GM12874 (cell line): ENCODE measurements at regions not wholly inside any gene's neighbourhood (a gene's known extent, or its start where the extent isn't known, plus 50 kb on each side); places are given as distances from the start of the nearest gene placed in this dataset.

Experiments used
- TF ChIP-seq, protein P1 (sequence below): IDR thresholded peaks from 2 replicates; pipeline ENCODE4 v1.5.1; 2011; ENCODE audit warnings: low read depth, mild to moderate bottlenecking, control low read depth, low read length, moderate library complexity; ENCODE audit not compliant: insufficient read depth

DNA sequence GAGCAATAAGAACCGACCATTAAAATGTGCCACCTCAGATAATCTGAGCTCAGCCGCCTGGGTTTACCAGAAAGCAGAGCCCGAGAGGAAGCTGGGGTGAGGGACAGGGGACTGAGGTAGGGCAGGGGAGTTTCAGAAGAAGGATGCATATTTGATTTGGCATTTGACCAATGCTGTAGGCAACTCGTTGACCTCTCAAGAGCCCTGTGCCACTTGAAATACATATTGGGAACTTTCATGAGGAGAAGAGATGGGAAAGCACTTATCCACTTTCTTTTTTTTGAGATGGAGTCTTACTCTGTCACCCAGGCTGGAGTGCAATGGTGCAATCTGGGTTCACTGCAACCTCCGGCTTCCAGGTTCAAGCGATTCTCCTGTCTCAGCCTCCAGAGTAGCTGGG, 148.4 kb upstream of the SPRED2 start:
- TF ChIP-seq, protein P1, sequence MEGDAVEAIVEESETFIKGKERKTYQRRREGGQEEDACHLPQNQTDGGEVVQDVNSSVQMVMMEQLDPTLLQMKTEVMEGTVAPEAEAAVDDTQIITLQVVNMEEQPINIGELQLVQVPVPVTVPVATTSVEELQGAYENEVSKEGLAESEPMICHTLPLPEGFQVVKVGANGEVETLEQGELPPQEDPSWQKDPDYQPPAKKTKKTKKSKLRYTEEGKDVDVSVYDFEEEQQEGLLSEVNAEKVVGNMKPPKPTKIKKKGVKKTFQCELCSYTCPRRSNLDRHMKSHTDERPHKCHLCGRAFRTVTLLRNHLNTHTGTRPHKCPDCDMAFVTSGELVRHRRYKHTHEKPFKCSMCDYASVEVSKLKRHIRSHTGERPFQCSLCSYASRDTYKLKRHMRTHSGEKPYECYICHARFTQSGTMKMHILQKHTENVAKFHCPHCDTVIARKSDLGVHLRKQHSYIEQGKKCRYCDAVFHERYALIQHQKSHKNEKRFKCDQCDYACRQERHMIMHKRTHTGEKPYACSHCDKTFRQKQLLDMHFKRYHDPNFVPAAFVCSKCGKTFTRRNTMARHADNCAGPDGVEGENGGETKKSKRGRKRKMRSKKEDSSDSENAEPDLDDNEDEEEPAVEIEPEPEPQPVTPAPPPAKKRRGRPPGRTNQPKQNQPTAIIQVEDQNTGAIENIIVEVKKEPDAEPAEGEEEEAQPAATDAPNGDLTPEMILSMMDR = no peak

DNA sequence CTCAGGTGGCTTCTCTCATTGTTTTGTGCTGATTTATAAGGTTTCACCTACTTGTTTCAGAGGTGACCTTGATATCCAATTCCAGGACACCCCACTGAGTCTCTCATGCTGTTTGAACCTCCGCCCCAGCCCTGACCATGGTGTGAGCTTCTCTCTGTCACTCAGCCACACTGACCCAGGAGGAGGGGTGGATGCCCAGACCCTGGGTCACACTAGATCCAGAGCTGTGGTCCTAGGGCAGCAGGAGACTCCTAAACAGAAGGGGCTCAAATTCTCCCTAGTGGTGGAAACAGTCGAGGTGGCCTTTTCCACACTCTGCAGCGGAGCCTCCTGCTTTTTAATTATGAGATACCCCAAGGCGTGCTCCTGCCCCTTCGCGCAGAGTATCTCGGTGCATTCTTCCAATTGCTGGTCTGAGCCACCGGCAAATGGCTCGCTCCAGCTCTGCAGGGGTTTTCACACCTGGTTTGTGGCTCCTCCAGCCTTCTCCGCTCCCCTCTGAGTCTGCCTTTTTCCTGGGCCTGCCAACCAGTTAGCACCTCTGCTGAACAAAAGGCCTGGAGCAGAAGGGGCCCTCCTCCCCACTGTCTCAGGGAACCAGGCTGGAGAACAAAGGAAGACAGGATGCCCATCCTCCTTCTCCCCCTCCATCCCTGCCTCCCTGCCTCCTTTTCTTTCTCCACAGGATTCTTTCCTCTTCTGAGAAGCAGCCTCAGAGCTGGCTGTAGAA, 147.3 kb upstream of the SPRED2 start:
- TF ChIP-seq, protein P1 = no peak

DNA sequence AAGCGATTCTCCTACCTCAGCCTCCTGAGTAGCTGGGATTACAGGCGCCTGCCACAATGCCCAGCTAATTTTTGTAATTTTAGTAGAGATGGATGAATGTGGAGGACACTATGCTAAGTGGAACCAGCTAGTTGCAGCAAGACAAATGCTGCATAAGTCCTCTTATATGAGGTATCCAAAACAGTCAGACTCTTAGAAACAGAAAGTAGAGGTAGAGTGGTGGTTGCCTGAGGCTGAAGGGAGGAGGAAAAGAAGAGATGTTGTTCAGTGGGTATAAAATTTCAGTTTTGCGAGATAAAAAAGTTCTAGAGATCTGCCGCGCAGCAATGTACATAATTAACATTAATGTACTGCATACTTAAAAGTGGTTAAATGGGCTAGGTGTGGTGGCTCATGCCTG, 145.3 kb upstream of the SPRED2 start:
- TF ChIP-seq, protein P1 = no peak

DNA sequence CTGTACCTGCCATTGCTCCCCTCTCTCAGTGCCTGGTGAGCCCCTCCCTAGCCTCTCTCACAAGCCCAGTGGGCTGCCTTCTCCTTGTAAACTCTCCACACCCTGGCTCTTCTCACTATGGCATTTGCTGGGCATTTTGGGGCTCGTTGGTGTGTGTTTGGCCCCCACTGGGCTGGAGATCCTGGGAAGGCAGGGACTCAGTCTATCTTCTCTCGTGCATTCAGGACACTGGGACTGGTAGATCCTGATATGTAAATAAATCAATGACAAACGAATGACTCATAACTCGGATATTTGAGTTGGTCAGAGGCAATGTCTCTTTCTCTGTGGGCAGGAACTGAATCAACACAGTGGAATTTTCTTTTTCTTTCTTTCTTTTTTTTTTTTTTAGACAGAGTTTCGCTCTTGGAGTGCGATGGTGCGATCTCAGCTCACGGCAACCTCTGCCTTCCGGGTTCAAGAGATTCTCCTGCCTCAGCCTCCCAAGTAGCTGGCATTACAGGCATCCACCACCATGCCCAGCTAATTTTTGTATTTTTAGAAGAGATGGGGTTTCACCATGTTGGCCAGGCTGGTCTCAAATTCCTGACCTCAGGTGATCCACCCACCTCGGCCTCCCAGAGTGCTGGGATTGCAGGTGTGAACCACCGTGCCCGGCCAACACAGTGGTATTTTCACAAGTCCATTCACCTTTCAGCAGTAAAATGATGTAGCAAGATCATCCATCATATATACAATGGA, 144.6 kb upstream of the SPRED2 start:
- TF ChIP-seq, protein P1 = no peak

DNA sequence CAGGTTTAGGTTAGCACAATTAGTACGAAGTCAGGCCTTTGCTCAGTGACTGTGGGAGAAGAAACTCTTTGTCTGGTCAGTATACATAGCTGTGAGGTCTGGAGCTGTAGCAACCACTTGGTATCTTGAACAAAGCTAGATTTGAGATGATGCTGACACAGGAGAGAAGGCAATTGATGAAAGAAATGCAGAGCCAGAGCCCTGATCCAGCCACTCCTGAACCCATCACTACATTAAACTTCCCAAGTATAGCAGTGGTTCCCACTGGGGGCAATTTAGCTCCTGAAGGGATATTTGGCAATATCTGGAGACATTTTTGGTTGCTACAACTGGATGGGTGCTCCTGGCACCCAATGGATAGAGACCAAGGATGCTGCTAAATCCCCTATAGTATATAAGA, 143.9 kb upstream of the SPRED2 start:
- TF ChIP-seq, protein P1 = no peak

DNA sequence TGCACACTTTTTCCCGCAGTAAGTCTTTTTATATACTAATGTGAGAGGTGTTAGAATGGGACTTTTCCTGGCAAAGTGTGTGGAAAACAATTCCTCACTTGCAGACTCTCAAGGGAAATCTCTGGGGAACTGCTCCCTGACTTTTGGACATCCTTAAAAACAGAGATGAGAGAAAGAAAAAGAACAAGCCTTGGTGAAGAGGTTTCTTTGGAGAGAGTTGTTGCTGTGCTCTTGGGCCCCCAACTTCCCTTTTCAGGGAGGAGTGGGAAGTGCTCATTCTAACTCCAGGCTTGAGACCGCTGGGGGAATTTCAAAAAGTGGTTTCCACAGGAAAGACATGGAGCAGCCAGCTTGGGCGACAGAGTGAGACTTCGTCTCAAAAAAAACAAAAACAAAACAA, 142.6 kb upstream of the SPRED2 start:
- TF ChIP-seq, protein P1 = no peak

DNA sequence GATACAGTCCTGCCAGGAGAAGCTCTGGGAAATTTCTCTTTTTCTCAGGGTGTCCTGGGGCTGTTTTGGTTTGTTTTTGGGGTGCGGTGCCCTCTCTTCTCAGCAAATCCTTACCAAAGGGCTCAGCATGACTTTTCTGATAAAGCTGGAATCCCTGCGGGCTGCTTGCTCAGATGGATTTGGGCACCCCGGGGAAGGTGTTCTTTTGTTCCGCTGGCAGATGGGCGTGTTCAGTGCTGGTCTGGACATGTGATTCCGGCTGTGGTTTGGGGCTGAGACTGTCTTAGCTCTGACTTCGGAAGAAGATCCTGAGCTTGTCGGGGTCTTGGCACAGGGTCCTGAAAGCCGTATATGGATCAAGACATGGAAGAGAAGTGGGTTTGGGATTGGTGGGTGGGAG, 134.2 kb upstream of the SPRED2 start:
- TF ChIP-seq, protein P1 = no peak
